Activated T-helper 17 cell treated with anti-CD3 and anti-CD28 coated beads, Interleukin-2, amount 50 U/mL, for 72 hours (primary cell): ENCODE measurements at regions not wholly inside any gene's neighbourhood (a gene's known extent, or its start where the extent isn't known, plus 50 kb on each side); places are given as distances from the start of the nearest gene placed in this dataset.

Experiments used
- ATAC-seq: fragments of 150-1000 bp; cut with Tn5 transposase; replicated peaks from 2 replicates; pipeline ENCODE4 v1.10.0; 2021; ENCODE audit warnings: mild to moderate bottlenecking, moderate library complexity
- H3K27ac Mint-ChIP-seq: one replicate; pipeline ENCODE4 v1.8.0; 2022; ENCODE audit warnings: mixed read lengths
- H3K27me3 Mint-ChIP-seq: one replicate; pipeline ENCODE4 v1.8.0; 2022; ENCODE audit warnings: mixed read lengths
- H3K36me3 Mint-ChIP-seq: one replicate; pipeline ENCODE4 v1.8.0; 2022; ENCODE audit warnings: low read depth, mild to moderate bottlenecking, mixed read lengths
- H3K4me1 Mint-ChIP-seq: one replicate; pipeline ENCODE4 v1.8.0; 2022; ENCODE audit warnings: mixed read lengths
- H3K4me3 Mint-ChIP-seq: one replicate; pipeline ENCODE4 v1.8.0; 2022; ENCODE audit warnings: mild to moderate bottlenecking, mixed read lengths
- H3K9me3 Mint-ChIP-seq: one replicate; pipeline ENCODE4 v1.8.0; 2022; ENCODE audit warnings: mixed read lengths

DNA sequence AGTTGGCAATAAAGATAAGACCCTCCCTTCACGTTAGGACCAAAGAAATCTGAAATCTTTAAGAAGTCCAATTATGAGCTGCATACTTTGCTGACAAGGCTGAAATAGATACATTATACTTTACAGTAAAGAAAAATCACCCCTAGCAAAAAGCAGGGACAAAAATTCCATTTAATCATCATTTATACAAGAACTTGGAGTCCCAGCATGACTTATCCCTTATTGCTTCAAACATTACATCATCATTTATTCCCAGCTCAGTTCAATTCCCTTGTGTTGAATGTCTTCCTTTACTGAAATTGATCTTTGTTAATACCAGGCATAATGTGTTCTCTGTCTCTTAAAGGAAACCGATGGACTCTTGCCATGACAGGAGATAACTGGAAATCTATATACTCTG is 449.6 kb upstream of the CCDC196 start:
- H3K27me3 Mint-ChIP-seq = peaks cover 8% of the 10 kb centered on the region
- no peaks in the 10 kb centered on the region for H3K4me1 Mint-ChIP-seq
- no peak for ATAC-seq
- no peak overlapping the region for H3K27ac Mint-ChIP-seq
- no peaks in the 10 kb centered on the region for H3K36me3 Mint-ChIP-seq
- peaks cover 4% of the 10 kb centered on the region for H3K9me3 Mint-ChIP-seq
- no peak overlapping the region for H3K4me3 Mint-ChIP-seq

DNA sequence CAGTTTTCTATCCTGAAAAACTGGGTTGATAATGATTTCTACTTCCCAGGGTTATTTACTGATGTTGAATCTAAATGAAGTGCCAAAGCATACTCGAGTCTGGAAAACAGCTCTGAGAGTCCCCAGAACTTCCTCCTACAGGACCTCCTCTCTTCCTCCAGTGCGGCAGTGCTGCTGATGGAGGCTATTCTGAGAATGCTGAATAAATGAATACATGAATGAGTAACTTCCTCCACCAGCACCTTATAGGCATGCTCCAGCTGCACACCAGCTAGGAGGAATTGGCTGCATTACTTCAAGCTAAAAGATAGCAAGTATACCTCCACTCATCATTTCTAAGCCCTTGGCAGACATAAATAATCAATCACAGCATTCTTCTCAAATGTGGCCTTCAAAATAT is 448.8 kb upstream of the CCDC196 start:
- ATAC-seq = peak; percentile 35
- H3K4me3 Mint-ChIP-seq = no peak overlapping the region
- no peaks in the 10 kb centered on the region for H3K4me1 Mint-ChIP-seq
- H3K36me3 Mint-ChIP-seq = no peaks in the 10 kb centered on the region
- H3K27me3 Mint-ChIP-seq = peaks cover 8% of the 10 kb centered on the region
- H3K27ac Mint-ChIP-seq = no peak overlapping the region
- peaks cover 4% of the 10 kb centered on the region for H3K9me3 Mint-ChIP-seq

DNA sequence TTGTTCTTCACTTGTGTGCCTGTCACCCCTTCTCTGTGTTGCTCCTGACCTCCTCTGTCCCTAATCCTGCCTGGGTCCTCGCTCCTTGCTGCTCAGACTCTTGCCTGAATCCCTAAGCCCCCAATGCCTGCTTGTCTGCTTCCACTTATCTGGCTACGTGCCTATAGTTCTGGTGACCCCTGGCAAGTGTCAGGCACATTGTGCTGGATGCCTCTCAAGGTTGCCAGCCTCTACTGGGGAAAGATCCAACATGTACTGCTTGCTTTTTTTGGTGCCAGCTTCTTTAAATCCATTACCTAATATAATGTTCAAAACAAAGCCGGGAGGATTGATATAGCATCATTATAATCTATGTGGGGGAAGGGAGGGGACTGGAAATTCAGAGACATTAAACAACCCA is 448.0 kb upstream of the CCDC196 start:
- ATAC-seq = no peak

DNA sequence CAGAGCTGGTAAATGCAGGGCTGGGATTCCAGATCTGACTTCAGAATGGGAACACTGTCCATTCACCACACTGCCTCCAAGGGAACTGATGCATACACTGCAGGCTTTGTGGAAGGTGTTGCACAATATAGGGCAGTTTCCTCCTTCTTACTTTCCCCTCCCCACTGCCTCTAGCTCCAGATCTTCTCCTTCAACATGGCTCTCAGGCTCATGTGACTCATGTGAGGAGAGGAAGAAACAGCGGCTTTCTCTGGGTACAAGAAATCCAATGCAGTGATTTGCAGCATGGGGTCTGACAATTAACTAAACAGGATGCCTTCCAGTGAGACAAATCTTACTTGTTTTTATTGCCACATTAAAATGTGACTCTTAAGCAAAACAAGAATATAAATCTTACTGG is 447.6 kb upstream of the CCDC196 start:
- Mint-ChIP-seq H3K4me1 (no peaks in the 10 kb centered on the region), H3K27me3 (peaks cover 8% of the 10 kb centered on the region), H3K9me3 (peaks cover 4% of the 10 kb centered on the region), H3K27ac (no peak overlapping the region), H3K36me3 (no peaks in the 10 kb centered on the region), H3K4me3 (no peak overlapping the region)
- ATAC-seq = no peak

More for the DNA sequence above, 448.0 kb upstream of the CCDC196 start:
- peaks cover 4% of the 10 kb centered on the region for H3K9me3 Mint-ChIP-seq
- H3K4me3 Mint-ChIP-seq = no peak overlapping the region
- H3K4me1 Mint-ChIP-seq = no peaks in the 10 kb centered on the region
- H3K36me3 Mint-ChIP-seq = no peaks in the 10 kb centered on the region
- H3K27me3 Mint-ChIP-seq = peaks cover 8% of the 10 kb centered on the region
- no peak overlapping the region for H3K27ac Mint-ChIP-seq

DNA sequence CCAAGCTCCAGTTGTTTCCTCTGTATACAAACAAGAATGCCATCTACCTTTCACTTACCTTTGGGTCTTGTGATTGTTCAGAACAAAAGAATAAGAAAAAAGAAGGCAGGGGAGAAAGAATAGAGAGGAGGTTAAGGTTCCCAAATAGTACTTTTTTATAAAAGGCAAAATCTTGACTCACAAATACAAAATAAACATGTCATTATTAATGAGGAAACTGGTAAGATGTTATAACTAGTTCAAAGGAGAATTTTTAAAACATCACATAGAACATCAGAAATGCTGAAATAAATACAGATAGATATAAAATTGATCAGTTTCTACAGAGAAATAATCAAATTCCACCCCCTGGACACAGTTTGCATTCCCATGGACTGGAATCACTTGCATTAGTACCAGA is 446.7 kb upstream of the CCDC196 start:
- no peak overlapping the region for H3K27ac Mint-ChIP-seq
- no peaks in the 10 kb centered on the region for H3K4me1 Mint-ChIP-seq

DNA sequence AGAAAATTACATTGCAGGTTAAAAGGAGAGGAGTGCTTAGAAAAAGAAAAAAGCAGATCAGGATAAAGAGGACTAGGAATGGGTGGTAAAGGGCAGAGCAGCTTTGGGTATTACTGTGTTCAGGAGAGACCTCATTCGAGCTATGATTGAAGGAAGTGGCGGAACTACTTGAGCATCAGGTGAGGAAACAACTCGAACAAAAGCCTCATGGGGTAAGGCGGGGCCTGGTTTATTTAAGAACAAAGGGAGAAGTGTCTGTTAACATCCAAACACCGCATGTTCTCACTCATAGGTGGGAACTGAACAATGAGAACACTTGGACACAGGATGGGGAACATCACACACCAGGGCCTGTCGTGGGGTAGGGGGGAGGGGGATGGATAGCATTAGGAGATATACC is 444.6 kb upstream of the CCDC196 start:
- no peak for ATAC-seq
- no peaks in the 10 kb centered on the region for H3K4me1 Mint-ChIP-seq
- H3K27ac Mint-ChIP-seq = no peak overlapping the region
- no peak overlapping the region for H3K4me3 Mint-ChIP-seq
- H3K27me3 Mint-ChIP-seq = no peaks in the 10 kb centered on the region
- H3K9me3 Mint-ChIP-seq = no peaks in the 10 kb centered on the region
- H3K36me3 Mint-ChIP-seq = no peaks in the 10 kb centered on the region

More for the DNA sequence above, 446.7 kb upstream of the CCDC196 start:
- Mint-ChIP-seq H3K36me3 (no peaks in the 10 kb centered on the region), H3K9me3 (peaks cover 4% of the 10 kb centered on the region), H3K4me3 (no peak overlapping the region), H3K27me3 (peaks cover 4% of the 10 kb centered on the region)
- ATAC-seq = no peak

DNA sequence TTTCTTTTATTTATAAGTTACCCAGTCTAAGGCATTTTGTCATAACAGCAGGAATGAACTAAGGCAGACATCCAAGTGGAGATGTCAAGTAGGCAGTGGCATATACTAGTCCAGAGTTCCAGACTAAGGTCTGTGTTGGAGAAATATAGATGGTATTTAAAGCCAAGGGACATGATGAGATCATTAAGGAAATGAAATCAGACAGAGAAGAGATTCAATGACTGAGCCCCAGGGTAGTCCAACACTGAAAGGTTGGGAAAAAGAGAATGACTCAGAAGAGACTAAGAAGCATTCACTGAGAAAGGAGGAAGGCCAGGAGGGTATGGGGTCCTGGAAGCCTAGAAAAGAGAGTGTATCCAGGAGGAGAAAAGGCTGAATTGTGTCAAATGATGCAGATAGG is 442.2 kb upstream of the CCDC196 start:
- Mint-ChIP-seq H3K4me3 (no peak overlapping the region), H3K9me3 (no peaks in the 10 kb centered on the region), H3K36me3 (no peaks in the 10 kb centered on the region), H3K27me3 (no peaks in the 10 kb centered on the region), H3K4me1 (no peaks in the 10 kb centered on the region), H3K27ac (no peak overlapping the region)
- no peak for ATAC-seq

DNA sequence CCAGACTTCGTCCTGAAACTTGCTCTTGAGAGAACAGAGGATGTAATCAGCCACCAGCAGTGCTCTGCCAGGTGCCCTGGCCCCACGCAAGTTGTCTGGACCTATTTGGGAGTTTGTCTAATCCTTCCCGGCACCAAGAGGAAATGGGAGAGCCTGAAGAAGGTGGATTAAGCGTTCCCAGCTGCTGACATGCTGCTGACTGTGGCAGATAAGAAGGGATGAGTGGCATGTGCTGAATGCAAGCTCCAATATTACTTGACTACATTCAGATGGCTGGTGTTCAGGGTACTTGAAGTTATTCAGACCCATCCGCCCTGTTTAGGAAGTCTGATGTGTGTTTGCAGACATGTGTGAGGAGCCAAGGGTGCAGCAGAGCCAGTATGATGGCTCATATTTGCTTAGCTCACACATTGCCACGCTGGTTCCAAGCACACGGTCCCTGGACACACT is 440.6 kb upstream of the CCDC196 start:
- Mint-ChIP-seq H3K4me1 (no peaks in the 10 kb centered on the region), H3K27ac (no peak overlapping the region), H3K4me3 (no peak overlapping the region), H3K27me3 (no peaks in the 10 kb centered on the region), H3K36me3 (no peaks in the 10 kb centered on the region), H3K9me3 (no peaks in the 10 kb centered on the region)
- no peak for ATAC-seq

DNA sequence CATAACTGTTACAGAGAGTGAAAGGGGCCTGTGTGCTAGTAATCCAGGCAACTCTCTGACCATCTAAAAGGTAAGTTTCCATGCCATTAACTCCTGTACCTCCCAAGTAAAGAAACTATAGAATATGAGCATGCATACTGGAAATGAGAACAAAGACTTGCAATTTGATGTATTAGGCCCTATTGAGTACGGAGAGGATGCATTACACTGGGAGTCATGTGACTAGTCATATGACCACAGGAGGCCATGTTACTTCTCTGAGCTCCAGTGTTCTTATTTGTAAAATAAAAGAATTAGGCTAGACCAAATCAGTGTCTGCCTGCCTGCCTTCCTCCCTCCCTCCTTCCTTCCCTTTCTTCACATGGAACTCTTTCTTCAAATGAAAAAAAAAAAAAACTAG is 440.1 kb upstream of the CCDC196 start:
- H3K4me3 Mint-ChIP-seq = no peak overlapping the region

DNA sequence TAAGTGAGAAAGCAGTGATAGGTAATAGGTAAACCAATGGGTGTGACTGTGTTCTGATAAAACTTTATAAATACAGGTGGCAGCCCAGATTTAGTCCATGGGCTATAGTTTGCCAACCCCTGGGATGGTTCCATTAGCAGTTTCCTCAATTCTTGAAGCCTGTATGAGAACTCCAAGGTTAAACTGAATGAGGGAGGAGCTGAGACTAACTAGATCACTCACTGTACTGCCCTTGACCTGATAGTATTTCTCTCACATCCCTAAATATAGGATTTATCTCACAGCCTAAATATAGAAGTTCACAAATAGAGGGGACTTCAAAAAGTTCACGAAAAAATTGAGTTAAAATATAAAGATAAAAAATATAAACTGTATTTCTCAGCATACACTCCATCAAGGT is 439.6 kb upstream of the CCDC196 start:
- H3K9me3 Mint-ChIP-seq = no peaks in the 10 kb centered on the region
- H3K4me3 Mint-ChIP-seq = no peak overlapping the region
- H3K27me3 Mint-ChIP-seq = peaks cover 3% of the 10 kb centered on the region
- no peak for ATAC-seq
- H3K27ac Mint-ChIP-seq = no peak overlapping the region
- H3K4me1 Mint-ChIP-seq = no peaks in the 10 kb centered on the region
- no peaks in the 10 kb centered on the region for H3K36me3 Mint-ChIP-seq

More for the DNA sequence above, 440.1 kb upstream of the CCDC196 start:
- Mint-ChIP-seq H3K9me3 (no peaks in the 10 kb centered on the region), H3K4me1 (no peaks in the 10 kb centered on the region), H3K36me3 (no peaks in the 10 kb centered on the region), H3K27ac (no peak overlapping the region), H3K27me3 (no peaks in the 10 kb centered on the region)
- no peak for ATAC-seq

DNA sequence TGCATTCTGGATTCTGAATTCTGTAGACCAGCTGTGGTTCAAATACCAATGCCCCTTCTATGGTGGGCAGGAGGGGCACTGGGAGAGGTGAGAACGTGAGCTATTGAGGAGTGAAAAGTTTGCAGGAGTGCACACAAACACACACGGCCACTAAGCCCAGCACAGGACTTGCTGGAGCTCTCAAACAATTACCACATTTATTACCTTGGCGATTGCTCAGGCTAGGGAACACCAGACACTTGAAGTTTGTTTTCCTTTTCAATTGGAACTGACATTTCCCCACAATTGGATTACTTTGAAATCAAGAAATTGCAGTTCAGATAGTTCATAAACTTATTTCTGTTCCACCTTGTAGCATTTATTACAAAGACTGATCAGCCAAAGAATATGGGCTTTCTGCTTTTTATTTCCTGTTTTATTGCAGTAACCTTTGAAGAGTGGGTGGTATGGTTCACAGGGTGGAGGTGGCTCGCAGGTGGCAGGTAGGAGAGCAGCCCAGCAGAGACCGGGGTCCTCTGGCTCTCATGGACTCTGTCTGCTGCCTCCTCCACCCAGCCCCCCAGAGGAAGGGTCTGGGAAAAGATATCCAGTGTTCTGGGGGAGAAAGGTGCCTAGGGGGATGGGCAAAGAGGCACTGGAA is 429.8 kb upstream of the CCDC196 start:
- H3K4me3 Mint-ChIP-seq = no peak overlapping the region
- no peak for ATAC-seq
- no peaks in the 10 kb centered on the region for H3K4me1 Mint-ChIP-seq

DNA sequence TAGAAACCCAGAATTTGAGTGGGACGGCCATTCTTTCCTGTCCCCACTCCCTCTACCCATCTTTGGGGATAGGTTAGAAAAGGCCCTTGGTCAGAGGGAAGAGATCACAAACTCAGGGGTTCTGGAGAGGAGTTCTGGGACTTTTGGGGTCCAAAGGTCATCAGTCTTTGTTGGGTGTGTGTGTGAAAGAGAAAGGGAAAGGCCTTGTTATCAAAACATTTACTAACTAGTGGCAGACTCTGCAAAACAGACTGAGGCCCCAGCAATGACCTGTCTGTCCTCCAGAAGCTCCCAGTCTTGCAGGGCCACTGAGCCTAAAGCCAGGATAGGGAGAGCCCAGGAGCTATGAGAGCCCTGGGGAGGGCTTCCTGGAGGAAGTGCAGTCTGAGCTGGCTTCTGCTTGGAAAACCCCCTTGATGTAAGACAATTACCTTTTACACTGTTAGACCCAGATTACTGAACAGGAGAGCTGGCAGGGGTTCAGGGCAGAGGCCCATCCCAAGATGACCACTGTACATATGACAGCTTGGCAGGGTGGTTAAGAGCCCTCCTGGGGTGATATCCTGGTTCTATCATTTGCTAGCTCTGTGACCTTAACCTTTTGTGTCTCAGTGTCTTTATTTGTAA is 429.1 kb upstream of the CCDC196 start:
- Mint-ChIP-seq H3K36me3 (no peaks in the 10 kb centered on the region), H3K9me3 (peaks cover 5% of the 10 kb centered on the region), H3K27me3 (peaks cover 4% of the 10 kb centered on the region), H3K4me3 (no peak overlapping the region), H3K4me1 (no peaks in the 10 kb centered on the region), H3K27ac (no peak overlapping the region)
- no peak for ATAC-seq

More for the DNA sequence above, 429.8 kb upstream of the CCDC196 start:
- no peaks in the 10 kb centered on the region for H3K36me3 Mint-ChIP-seq
- no peak overlapping the region for H3K27ac Mint-ChIP-seq
- H3K9me3 Mint-ChIP-seq = peaks cover 5% of the 10 kb centered on the region
- H3K27me3 Mint-ChIP-seq = peaks cover 7% of the 10 kb centered on the region

DNA sequence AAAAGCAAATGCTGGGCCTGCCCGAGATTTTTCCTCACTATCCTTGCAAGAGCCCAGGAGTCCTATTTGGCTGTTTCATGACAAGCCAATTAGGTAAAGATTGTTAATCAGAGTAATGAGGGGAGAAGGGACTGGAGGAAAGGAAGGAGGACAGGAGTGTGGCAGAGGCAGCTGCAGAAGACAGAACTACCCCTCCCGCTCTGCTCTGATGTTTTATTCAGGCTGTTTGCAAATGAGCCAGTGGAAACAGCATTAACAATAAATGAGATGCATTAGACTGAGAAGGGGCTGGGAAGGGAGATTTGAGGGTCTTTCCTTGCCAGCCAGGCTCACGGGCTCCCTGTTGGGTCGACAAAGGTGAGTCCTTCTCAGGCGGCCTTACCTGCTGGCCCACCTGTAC is 421.0 kb upstream of the CCDC196 start:
- ATAC-seq = no peak
- Mint-ChIP-seq H3K4me1 (no peaks in the 10 kb centered on the region), H3K27ac (peak overlapping the region; percentile 51), H3K4me3 (no peak overlapping the region), H3K27me3 (peaks cover 4% of the 10 kb centered on the region), H3K9me3 (no peaks in the 10 kb centered on the region), H3K36me3 (no peaks in the 10 kb centered on the region)

DNA sequence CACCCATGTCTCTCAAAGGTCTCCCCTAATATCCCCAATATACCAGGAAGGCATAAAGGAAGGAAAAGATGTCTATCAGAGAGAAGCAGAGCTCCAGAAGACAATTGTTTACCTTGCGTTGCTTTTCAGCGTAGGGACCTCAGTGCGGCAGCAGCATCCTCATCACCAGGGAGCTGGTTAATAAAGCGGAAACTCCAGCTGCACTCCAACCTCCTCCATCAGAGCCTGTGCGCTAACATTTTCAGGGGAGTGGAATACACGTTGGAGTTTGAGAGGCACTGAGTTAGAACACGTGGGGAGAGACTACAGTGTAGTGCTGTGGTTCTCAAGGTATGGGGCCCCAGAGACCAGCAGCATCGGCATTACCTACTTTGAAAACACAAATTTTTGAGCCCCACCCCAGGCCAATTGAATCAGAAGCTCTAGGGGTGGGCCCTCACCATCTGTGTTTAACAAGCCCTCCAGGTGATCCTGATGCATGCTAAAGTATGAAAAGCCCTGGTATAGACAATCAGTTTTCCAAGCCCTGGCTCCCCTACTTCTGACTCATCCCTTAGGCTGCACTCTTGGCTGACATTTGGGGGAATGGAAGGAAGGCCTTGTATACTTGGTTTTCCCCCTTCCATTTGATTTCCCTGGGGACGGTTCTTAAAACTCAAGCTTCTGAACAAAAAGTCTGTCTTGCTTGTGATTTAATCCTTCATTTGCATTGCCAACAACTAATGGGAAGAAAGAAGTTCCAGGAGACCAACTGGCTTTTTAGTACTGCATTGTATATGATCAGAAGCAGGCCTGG is 419.0 kb upstream of the CCDC196 start:
- Mint-ChIP-seq H3K27me3 (peaks cover 9% of the 10 kb centered on the region), H3K4me1 (no peaks in the 10 kb centered on the region), H3K4me3 (no peak overlapping the region), H3K27ac (no peak overlapping the region), H3K9me3 (no peaks in the 10 kb centered on the region), H3K36me3 (no peaks in the 10 kb centered on the region)
- no peak for ATAC-seq

DNA sequence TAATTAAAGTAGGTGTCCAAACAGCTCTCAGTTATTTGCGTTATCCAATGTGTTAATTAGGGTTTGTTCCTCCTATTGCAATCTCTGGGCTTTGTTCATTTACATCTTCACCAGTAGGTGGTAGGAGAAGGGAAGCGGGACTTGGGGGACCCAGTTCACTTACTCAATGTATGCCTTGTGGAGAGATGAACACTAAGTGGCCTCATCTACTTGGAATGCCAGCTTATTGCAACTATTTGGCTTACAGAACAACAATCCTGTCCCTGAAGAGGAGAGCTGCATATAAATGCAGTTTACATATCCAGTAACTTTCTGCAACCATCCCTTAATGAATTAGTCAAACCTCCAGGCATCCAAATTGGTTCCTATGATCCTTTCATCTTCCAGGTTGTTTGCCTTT is 417.1 kb upstream of the CCDC196 start:
- H3K27ac Mint-ChIP-seq = no peak overlapping the region
- H3K9me3 Mint-ChIP-seq = no peaks in the 10 kb centered on the region
- no peak overlapping the region for H3K4me3 Mint-ChIP-seq
- ATAC-seq = no peak
- H3K36me3 Mint-ChIP-seq = no peaks in the 10 kb centered on the region
- H3K27me3 Mint-ChIP-seq = peaks cover 9% of the 10 kb centered on the region
- H3K4me1 Mint-ChIP-seq = no peaks in the 10 kb centered on the region
